ENCODE measurements at regions not wholly inside any gene's neighbourhood (a gene's known extent, or its start where the extent isn't known, plus 50 kb on each side); places are given as distances from the start of the nearest gene placed in this dataset.

GRCh38 chr11:24289301-24289700 is 207.6 kb upstream of the LUZP2 start:
- H3K4me1 ChIP-seq, result no peaks in the 10 kb centered on the region
- H3K9me3 ChIP-seq, result no peaks in the 10 kb centered on the region
- H3K36me3 ChIP-seq, result no peaks in the 10 kb centered on the region
- WGBS, result 82% methylated on average over 1 of the region's 1 CpG
- H3K27me3 ChIP-seq, result no peaks in the 10 kb centered on the region
- TF ChIP-seq EP300 (IDR thresholded peaks at IDR 0.05) (no peak), POLR2A (IDR thresholded peaks at IDR 0.05) (no peak), POLR2AphosphoS5 (IDR thresholded peaks at IDR 0.05) (no peak), CTCF (IDR thresholded peaks at IDR 0.05) (no peak)
- H3K4me3 ChIP-seq, result no peak overlapping the region
- H3K27ac ChIP-seq, result no peak overlapping the region
- no peak for DNase-seq (ENCODE audit: low spot score in 2 of 2)

- Histone ChIP-seq H3K4me3 (no peak overlapping the region), H3K27me3 (no peaks in the 10 kb centered on the region), H3K27ac (no peak overlapping the region), H3K36me3 (no peaks in the 10 kb centered on the region), H3K4me1 (no peaks in the 10 kb centered on the region), H3K9me3 (no peaks in the 10 kb centered on the region)
- 95% methylated on average over 3 of the region's 3 CpGs for WGBS
- TF ChIP-seq POLR2A (IDR thresholded peaks at IDR 0.05), result no peak
- TF ChIP-seq CTCF (IDR thresholded peaks at IDR 0.05), result no peak
- TF ChIP-seq POLR2AphosphoS5 (IDR thresholded peaks at IDR 0.05), result no peak
- TF ChIP-seq EP300 (IDR thresholded peaks at IDR 0.05), result no peak
- DNase-seq (ENCODE audit: low spot score in 2 of 2), result no peak
Measured at GRCh38 chr11:24293964-24294363, 202.9 kb upstream of the LUZP2 start.

- no peak overlapping the region for H3K4me3 ChIP-seq
- no peaks in the 10 kb centered on the region for H3K9me3 ChIP-seq
- H3K4me1 ChIP-seq, result no peaks in the 10 kb centered on the region
- DNase-seq (ENCODE audit: low spot score in 2 of 2), result no peak
- H3K27me3 ChIP-seq, result no peaks in the 10 kb centered on the region
- WGBS, result 56% methylated on average over 2 of the region's 2 CpGs
- no peaks in the 10 kb centered on the region for H3K36me3 ChIP-seq
- TF ChIP-seq POLR2A (IDR thresholded peaks at IDR 0.05) (no peak), POLR2AphosphoS5 (IDR thresholded peaks at IDR 0.05) (no peak), EP300 (IDR thresholded peaks at IDR 0.05) (no peak), CTCF (IDR thresholded peaks at IDR 0.05) (no peak)
- no peak overlapping the region for H3K27ac ChIP-seq
Measured at GRCh38 chr11:24295360-24295759, 201.5 kb upstream of the LUZP2 start.

- no peak for TF ChIP-seq POLR2A (IDR thresholded peaks at IDR 0.05)
- TF ChIP-seq CTCF (IDR thresholded peaks at IDR 0.05), result no peak
- TF ChIP-seq EP300 (IDR thresholded peaks at IDR 0.05), result no peak
- no peak for TF ChIP-seq POLR2AphosphoS5 (IDR thresholded peaks at IDR 0.05)
- H3K27me3 ChIP-seq, result no peaks in the 10 kb centered on the region
- H3K36me3 ChIP-seq, result no peaks in the 10 kb centered on the region
- no peaks in the 10 kb centered on the region for H3K4me1 ChIP-seq
- WGBS, result 64% methylated on average over 2 of the region's 2 CpGs
- no peak overlapping the region for H3K27ac ChIP-seq
- no peak overlapping the region for H3K4me3 ChIP-seq
- H3K9me3 ChIP-seq, result no peaks in the 10 kb centered on the region
- no peak for DNase-seq (ENCODE audit: low spot score in 2 of 2)
Measured at GRCh38 chr11:24297461-24297860, 199.4 kb upstream of the LUZP2 start.

GRCh38 chr11:24298146-24298545 is 198.7 kb upstream of the LUZP2 start:
- TF ChIP-seq CTCF (IDR thresholded peaks at IDR 0.05) (no peak), POLR2AphosphoS5 (IDR thresholded peaks at IDR 0.05) (no peak), EP300 (IDR thresholded peaks at IDR 0.05) (no peak), POLR2A (IDR thresholded peaks at IDR 0.05) (no peak)
- H3K4me1 ChIP-seq, result no peaks in the 10 kb centered on the region
- H3K4me3 ChIP-seq, result no peak overlapping the region
- H3K27ac ChIP-seq, result no peak overlapping the region
- H3K36me3 ChIP-seq, result no peaks in the 10 kb centered on the region
- H3K27me3 ChIP-seq, result no peaks in the 10 kb centered on the region
- 64% methylated on average over 2 of the region's 2 CpGs for WGBS
- H3K9me3 ChIP-seq, result no peaks in the 10 kb centered on the region
- no peak for DNase-seq (ENCODE audit: low spot score in 2 of 2)

All from suprapubic skin (tissue), 4 donors.